ENCODE measurements at regions not wholly inside any gene's neighbourhood (a gene's known extent, or its start where the extent isn't known, plus 50 kb on each side); places are given as distances from the start of the nearest gene placed in this dataset.
A peak's percentile ranks its signal among the peaks of the same experiment; 100 is the strongest.

DNA sequence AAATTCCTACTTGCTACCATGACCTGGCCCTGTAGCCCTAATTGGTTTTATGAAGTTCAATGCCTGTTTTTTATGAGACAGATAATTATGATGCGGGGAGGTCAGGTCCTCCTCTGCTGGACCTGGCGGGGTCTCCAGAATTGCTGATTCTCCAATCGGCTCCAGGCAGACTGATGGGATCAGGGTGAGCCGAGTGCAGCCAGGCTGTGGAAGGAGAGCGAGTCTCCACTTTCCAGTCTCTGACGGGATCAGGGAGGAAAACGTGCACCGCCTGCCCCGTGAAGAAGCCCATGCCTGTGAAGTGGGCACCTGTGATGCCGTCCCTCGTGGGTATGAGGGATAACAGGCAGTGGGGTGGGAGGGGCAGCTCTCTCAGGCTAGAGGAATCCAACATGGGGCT lies 71.5 kb upstream of the HSPA9 start:
- DNase-seq (ENCODE audit: low spot score): no peak
- in situ Hi-C loops (cut with MboI; ENCODE audit: low pct_unique_long_range_greater_than_20kb, low sequenced_read_pairs, unreplicated experiment): loop anchor here (25.0 kb wide), 1 partner anchor 616 kb away; no protein-coding TSS in a partner anchor
- TF ChIP-seq, protein P1, sequence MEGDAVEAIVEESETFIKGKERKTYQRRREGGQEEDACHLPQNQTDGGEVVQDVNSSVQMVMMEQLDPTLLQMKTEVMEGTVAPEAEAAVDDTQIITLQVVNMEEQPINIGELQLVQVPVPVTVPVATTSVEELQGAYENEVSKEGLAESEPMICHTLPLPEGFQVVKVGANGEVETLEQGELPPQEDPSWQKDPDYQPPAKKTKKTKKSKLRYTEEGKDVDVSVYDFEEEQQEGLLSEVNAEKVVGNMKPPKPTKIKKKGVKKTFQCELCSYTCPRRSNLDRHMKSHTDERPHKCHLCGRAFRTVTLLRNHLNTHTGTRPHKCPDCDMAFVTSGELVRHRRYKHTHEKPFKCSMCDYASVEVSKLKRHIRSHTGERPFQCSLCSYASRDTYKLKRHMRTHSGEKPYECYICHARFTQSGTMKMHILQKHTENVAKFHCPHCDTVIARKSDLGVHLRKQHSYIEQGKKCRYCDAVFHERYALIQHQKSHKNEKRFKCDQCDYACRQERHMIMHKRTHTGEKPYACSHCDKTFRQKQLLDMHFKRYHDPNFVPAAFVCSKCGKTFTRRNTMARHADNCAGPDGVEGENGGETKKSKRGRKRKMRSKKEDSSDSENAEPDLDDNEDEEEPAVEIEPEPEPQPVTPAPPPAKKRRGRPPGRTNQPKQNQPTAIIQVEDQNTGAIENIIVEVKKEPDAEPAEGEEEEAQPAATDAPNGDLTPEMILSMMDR (IDR thresholded peaks at IDR 0.05; ENCODE audit: extremely low read depth, insufficient read depth, missing control alignments): no peak

DNA sequence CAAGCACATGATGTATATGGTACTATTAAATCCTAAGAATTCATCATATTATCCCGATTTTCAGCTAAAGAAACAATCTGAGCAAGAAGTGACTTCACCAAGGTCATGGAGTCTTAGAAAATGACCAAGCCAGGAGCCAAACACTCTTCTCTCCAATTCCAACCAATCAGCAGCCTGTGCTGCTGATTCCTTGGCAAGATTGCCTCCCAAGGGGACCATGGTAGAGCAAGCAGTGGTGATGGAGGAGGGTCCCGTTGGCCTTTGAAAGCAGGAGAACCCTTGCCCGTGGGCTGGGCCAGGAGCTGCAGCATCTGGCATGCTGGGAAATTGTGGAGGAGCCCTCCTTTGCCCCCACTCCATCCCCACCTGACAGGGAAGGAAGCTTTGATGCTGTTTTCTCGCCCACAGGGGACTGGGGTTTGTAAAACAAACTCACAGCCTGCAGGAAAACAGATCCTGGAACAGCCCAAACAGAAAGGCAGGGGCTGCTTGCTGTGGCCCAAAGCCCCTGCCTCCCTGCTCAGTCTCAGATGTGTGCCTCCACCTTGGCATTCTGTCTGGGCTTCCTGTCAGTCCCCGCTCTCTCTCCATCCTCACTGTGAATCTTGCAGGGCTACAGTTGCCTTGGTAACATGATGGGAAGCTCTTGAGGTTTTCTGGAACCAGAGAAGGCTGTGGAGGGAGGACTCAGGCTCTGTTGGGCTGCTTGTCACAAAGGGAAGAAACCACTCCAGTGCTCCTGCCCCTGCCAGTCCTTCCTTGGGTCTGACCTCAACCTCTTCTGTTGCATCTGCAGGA lies 70.8 kb upstream of the HSPA9 start:
- TF ChIP-seq, protein P1 (IDR thresholded peaks at IDR 0.05; ENCODE audit: extremely low read depth, insufficient read depth, missing control alignments): no peak
- in situ Hi-C loops (cut with MboI; ENCODE audit: low pct_unique_long_range_greater_than_20kb, low sequenced_read_pairs, unreplicated experiment): loop anchor here (25.0 kb wide), 1 partner anchor 616 kb away; no protein-coding TSS in a partner anchor
- DNase-seq (ENCODE audit: low spot score): no peak

DNA sequence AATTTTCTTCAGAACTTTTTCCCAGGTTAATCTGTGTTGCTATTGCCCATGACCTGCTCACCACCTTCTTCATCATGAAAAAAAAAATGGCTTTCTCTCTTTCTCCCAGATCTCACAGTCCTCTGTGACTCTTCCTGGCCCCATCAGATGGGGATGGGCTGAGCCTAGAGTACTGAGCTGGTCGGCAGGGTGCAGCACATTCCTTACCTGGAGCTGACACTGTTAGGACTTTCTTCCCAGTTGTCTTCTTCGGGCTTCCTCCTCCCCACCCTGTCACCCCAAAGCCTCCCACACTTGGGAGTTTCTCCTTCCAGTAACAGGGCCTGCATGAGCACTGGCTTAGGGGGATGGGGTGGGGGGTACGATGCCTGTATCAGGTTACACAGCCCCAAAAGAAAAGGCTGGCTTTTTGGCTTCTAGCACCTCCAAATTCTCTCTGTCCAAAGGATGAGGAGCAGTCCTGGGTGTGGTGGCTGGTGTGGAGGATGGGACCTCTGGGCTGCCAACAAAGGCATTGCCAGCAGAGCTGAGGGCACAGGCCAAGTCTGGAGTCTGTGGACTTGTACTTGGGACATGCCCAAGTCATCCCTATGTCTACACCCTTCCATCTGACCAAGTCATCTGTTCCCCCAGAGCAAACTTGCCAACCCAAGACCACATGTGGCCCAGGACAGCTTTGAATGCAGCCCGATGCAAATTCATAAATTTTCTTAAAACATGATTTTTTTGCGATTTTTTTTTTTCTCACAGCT lies 68.0 kb upstream of the HSPA9 start:
- TF ChIP-seq, protein P1 (IDR thresholded peaks at IDR 0.05; ENCODE audit: extremely low read depth, insufficient read depth, missing control alignments): no peak
- DNase-seq (ENCODE audit: low spot score): no peak

GRCh38 chr5:138641547-138642298 lies 66.5 kb upstream of the HSPA9 start:
- in situ Hi-C loops (cut with MboI; ENCODE audit: low pct_unique_long_range_greater_than_20kb, low sequenced_read_pairs, unreplicated experiment): loop anchor here (25.0 kb wide), 1 partner anchor 621 kb away; no protein-coding TSS in a partner anchor
- TF ChIP-seq, protein P1 (IDR thresholded peaks at IDR 0.05; ENCODE audit: extremely low read depth, insufficient read depth, missing control alignments): peak; percentile 82
- peak; percentile 64 for DNase-seq (ENCODE audit: low spot score)

More for the DNA sequence above, 68.0 kb upstream of the HSPA9 start:
- in situ Hi-C loops (cut with MboI; ENCODE audit: low pct_unique_long_range_greater_than_20kb, low sequenced_read_pairs, unreplicated experiment): loop anchor here (25.0 kb wide), 1 partner anchor 619 kb away; no protein-coding TSS in a partner anchor

GRCh38 chr5:138640646-138641254 lies 65.5 kb upstream of the HSPA9 start:
- in situ Hi-C loops (cut with MboI; ENCODE audit: low pct_unique_long_range_greater_than_20kb, low sequenced_read_pairs, unreplicated experiment): loop anchor here (25.0 kb wide), 1 partner anchor 622 kb away; no protein-coding TSS in a partner anchor
- no peak for DNase-seq (ENCODE audit: low spot score)
- TF ChIP-seq, protein P1 (IDR thresholded peaks at IDR 0.05; ENCODE audit: extremely low read depth, insufficient read depth, missing control alignments): no peak

All from GM13977 (cell line).